ENCODE measurements at regions not wholly inside any gene's neighbourhood (a gene's known extent, or its start where the extent isn't known, plus 50 kb on each side); places are given as distances from the start of the nearest gene placed in this dataset.

GRCh38 chr10:113267619-113268562 is 285.0 kb upstream of the HABP2 start:
- TF ChIP-seq ZFX (IDR thresholded peaks at IDR 0.05) (no peak), CTCF (conservative IDR thresholded peaks at IDR 0.05) (no peak)
- no peak overlapping the region for H3K27ac ChIP-seq

- TF ChIP-seq ZFX (IDR thresholded peaks at IDR 0.05) (no peak), CTCF (conservative IDR thresholded peaks at IDR 0.05) (no peak)
- no peak overlapping the region for H3K27ac ChIP-seq
Observed at GRCh38 chr10:113269333-113269732, 283.5 kb upstream of the HABP2 start.

- H3K27ac ChIP-seq = no peak overlapping the region
- no peak for TF ChIP-seq ZFX (IDR thresholded peaks at IDR 0.05)
- TF ChIP-seq CTCF (conservative IDR thresholded peaks at IDR 0.05) = no peak
Observed at GRCh38 chr10:113272511-113272910, 280.3 kb upstream of the HABP2 start.

- TF ChIP-seq ZFX (IDR thresholded peaks at IDR 0.05) (no peak), CTCF (conservative IDR thresholded peaks at IDR 0.05) (no peak)
- H3K27ac ChIP-seq = no peak overlapping the region
Observed at GRCh38 chr10:113273181-113274163, 279.4 kb upstream of the HABP2 start.

- TF ChIP-seq CTCF (conservative IDR thresholded peaks at IDR 0.05) (no peak), ZFX (IDR thresholded peaks at IDR 0.05) (no peak)
- no peak overlapping the region for H3K27ac ChIP-seq
Observed at GRCh38 chr10:113274176-113274829, 278.6 kb upstream of the HABP2 start.

GRCh38 chr10:113278221-113278620 is 274.6 kb upstream of the HABP2 start:
- no peak overlapping the region for H3K27ac ChIP-seq
- no peak for TF ChIP-seq ZFX (IDR thresholded peaks at IDR 0.05)
- TF ChIP-seq CTCF (conservative IDR thresholded peaks at IDR 0.05) = no peak

Measured in C4-2B (cell line).